ENCODE measurements at regions not wholly inside any gene's neighbourhood (a gene's known extent, or its start where the extent isn't known, plus 50 kb on each side); places are given as distances from the start of the nearest gene placed in this dataset.

- TF ChIP-seq RARB (CRISPR knock-in tag; IDR thresholded peaks at IDR 0.05) (no peak), PPARA (CRISPR knock-in tag; IDR thresholded peaks at IDR 0.05; ENCODE audit: borderline replicate concordance) (no peak), ARNTL (CRISPR knock-in tag; IDR thresholded peaks at IDR 0.05; ENCODE audit: borderline replicate concordance, low read depth) (no peak), ZC3H10 (CRISPR knock-in tag; IDR thresholded peaks at IDR 0.05) (no peak), CREB5 (CRISPR knock-in tag; IDR thresholded peaks at IDR 0.05; ENCODE audit: low read depth) (no peak), PATZ1 (CRISPR knock-in tag; IDR thresholded peaks at IDR 0.05; ENCODE audit: borderline replicate concordance) (no peak)
These were observed 1911.9 kb upstream of the PCDH20 start for GRCh38 chr13:63327584-63327983.
